Mesenchymal stem cell (in vitro differentiated cells and primary cell): ENCODE measurements at regions not wholly inside any gene's neighbourhood (a gene's known extent, or its start where the extent isn't known, plus 50 kb on each side); places are given as distances from the start of the nearest gene placed in this dataset.

Experiments used
- DNase-seq: peaks from one replicate; pipeline ENCODE4 v3.0.0-alpha.2; 2013
- H2AFZ ChIP-seq: one replicate; pipeline ENCODE4 v1.6.1; 2013; ENCODE audit warnings: low read depth, mild to moderate bottlenecking, control low read depth, inconsistent platforms, low read length, moderate library complexity
- H2AK5ac ChIP-seq: 2 replicates; pipeline ENCODE4 v1.6.1; 2013; ENCODE audit warnings: low read length, moderate library complexity, mild to moderate bottlenecking, inconsistent platforms; ENCODE audit not compliant: severe bottlenecking
- H2BK120ac ChIP-seq: one replicate; pipeline ENCODE4 v1.6.1; 2013; ENCODE audit warnings: low read depth, mild to moderate bottlenecking, inconsistent platforms, low read length, moderate library complexity
- H2BK12ac ChIP-seq, 2 experiments: one replicate each; pipeline ENCODE4 v1.6.1; 2013; ENCODE audit warnings: inconsistent platforms in 2 of 2, low read length in 2 of 2, mild to moderate bottlenecking in 2 of 2, moderate library complexity in 2 of 2, control low read depth in 1 of 2
- H2BK15ac ChIP-seq: one replicate; pipeline ENCODE4 v1.6.1; 2013; ENCODE audit warnings: mild to moderate bottlenecking, low read depth, inconsistent platforms; ENCODE audit not compliant: poor library complexity, severe bottlenecking
- H2BK5ac ChIP-seq: 2 replicates; pipeline ENCODE4 v1.6.1; 2013; ENCODE audit warnings: low read depth, mild to moderate bottlenecking, low read length, control low read depth, inconsistent platforms; ENCODE audit not compliant: poor library complexity, severe bottlenecking
- H3K14ac ChIP-seq, 2 experiments: one replicate each; pipeline ENCODE4 v1.6.1; 2013; ENCODE audit warnings: inconsistent platforms in 2 of 2, low read length in 2 of 2, control low read depth in 1 of 2, mild to moderate bottlenecking in 1 of 2, moderate library complexity in 1 of 2
- H3K18ac ChIP-seq, 2 experiments: one replicate each; pipeline ENCODE4 v1.6.1; 2013; ENCODE audit warnings: inconsistent platforms in 2 of 2, low read length in 2 of 2, control low read depth in 1 of 2, low read depth in 1 of 2, mild to moderate bottlenecking in 1 of 2
- H3K23ac ChIP-seq, 2 experiments: one replicate each; pipeline ENCODE4 v1.6.1; 2013; ENCODE audit warnings: inconsistent platforms in 2 of 2, low read length in 2 of 2, mild to moderate bottlenecking in 2 of 2, moderate library complexity in 2 of 2, control low read depth in 1 of 2
- H3K27ac ChIP-seq: 2 replicates; pipeline ENCODE4 v1.5.1; 2013; ENCODE audit warnings: mild to moderate bottlenecking, moderate library complexity, low read length, control low read depth, inconsistent platforms; ENCODE audit not compliant: poor library complexity, severe bottlenecking
- H3K27me3 ChIP-seq, 2 experiments: 2 replicates each; pipeline versions ENCODE4 v1.6.1 to v1.7.0; 2013; ENCODE audit warnings: low read length in 2 of 2, mild to moderate bottlenecking in 2 of 2, moderate library complexity in 2 of 2, control low read depth in 1 of 2, inconsistent platforms in 1 of 2; ENCODE audit not compliant: control insufficient read depth in 1 of 2, insufficient read depth in 1 of 2
- H3K36me3 ChIP-seq, 2 experiments: 2 replicates each; pipeline versions ENCODE4 v1.6.1 to v1.7.0; 2013; ENCODE audit warnings: low read length in 2 of 2, control low read depth in 1 of 2, inconsistent platforms in 1 of 2, low read depth in 1 of 2, mild to moderate bottlenecking in 1 of 2; ENCODE audit not compliant: insufficient read depth in 2 of 2, control insufficient read depth in 1 of 2
- H3K4ac ChIP-seq, 2 experiments: one replicate each; pipeline ENCODE4 v1.6.1; 2013; ENCODE audit warnings: inconsistent platforms in 2 of 2, low read length in 2 of 2, mild to moderate bottlenecking in 2 of 2, moderate library complexity in 2 of 2, control low read depth in 1 of 2, low read depth in 1 of 2
- H3K4me1 ChIP-seq: 2 replicates; pipeline ENCODE4 v1.6.1; 2013; ENCODE audit warnings: low read depth, low read length, control low read depth; ENCODE audit not compliant: control insufficient read depth, insufficient read depth
- H3K4me2 ChIP-seq: 2 replicates; pipeline ENCODE4 v1.6.1; 2013; ENCODE audit warnings: low read length, mild to moderate bottlenecking, inconsistent platforms; ENCODE audit not compliant: poor library complexity, severe bottlenecking
- H3K4me3 ChIP-seq, 2 experiments: 2 replicates each; pipeline versions ENCODE4 v1.5.1 to v1.7.0; 2013; ENCODE audit warnings: low read length in 2 of 2, mild to moderate bottlenecking in 2 of 2, control low read depth in 1 of 2, low read depth in 1 of 2; ENCODE audit not compliant: insufficient read depth in 1 of 2
- H3K79me1 ChIP-seq: replicated peaks from 2 replicates; pipeline ENCODE4 v1.6.1; 2013; ENCODE audit warnings: mild to moderate bottlenecking, control low read depth, low read length, inconsistent platforms; ENCODE audit not compliant: poor library complexity, severe bottlenecking
- H3K9ac ChIP-seq: 2 replicates; pipeline ENCODE4 v1.7.0; 2013; ENCODE audit warnings: mild to moderate bottlenecking, low read length, moderate library complexity
- H3K9me3 ChIP-seq: 2 replicates; pipeline ENCODE4 v1.7.0; 2013; ENCODE audit warnings: mild to moderate bottlenecking, low read length; ENCODE audit not compliant: control insufficient read depth
- H4K8ac ChIP-seq: one replicate; pipeline ENCODE4 v1.6.1; 2013; ENCODE audit warnings: inconsistent platforms, mild to moderate bottlenecking, low read length, moderate library complexity
- H4K91ac ChIP-seq: one replicate; pipeline ENCODE4 v1.6.1; 2013; ENCODE audit warnings: mild to moderate bottlenecking, low read length, inconsistent platforms
- WGBS: methylation state at CpG from one replicate; pipeline ENCODE4 v1.1.7; 2013; ENCODE audit warnings: mixed read lengths; 5-methylcytosine and 5-hydroxymethylcytosine counted together

DNA sequence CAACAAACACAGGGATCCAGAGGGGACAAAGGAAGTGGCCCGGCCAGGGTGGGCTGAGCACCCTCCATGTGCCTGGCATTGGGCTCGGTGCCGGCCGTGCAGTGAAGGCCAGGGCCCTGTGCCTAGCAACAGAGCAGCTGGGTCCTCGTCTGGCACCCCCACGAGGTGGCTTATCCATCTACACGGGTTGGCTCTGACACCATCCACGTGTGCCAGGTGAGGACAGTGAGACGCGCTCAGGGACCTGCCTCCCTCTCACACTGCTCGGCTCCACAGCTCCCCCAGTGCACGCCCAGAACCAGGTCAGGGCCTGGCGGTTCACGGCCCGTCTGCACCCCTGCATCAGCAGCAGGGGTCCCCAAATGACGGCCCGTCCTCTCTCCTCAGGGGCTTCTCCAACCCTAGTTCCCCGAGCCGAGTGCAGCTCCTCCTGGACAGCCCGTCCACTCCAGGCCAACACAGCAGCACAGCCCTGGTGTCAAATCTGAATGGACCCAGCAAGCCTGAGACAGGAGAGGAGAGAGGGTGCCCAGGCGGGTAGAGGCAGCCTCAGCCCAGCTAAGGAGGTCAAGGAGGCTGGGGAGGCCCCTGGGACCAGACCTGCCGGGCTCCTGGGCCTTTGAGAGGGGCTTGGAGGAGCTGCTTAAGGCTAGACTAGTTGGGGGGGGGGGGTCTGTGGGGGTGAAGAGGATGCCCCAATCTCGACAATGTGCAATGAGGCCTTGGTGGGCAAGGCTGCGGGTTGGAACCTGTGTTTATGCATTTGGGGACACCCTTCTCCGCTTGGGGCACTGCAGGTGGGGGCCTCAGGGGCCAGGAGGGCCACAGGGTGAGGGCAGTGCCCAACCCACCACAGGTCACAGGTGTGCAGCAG, 113.6 kb downstream of the FAM53A start:
- Histone ChIP-seq H2BK15ac (no peak overlapping the region), H3K9me3 (no peaks in the 10 kb centered on the region), H3K27me3 (peaks cover 19 to 45% of the 10 kb centered on the region in 2 experiments), H4K8ac (no peak overlapping the region), H2BK120ac (no peak overlapping the region), H3K36me3 (no peaks in the 10 kb centered on the region), H2BK12ac (no peak overlapping the region), H3K4me3 (no peak overlapping the region), H2BK5ac (no peak overlapping the region), H3K23ac (no peak overlapping the region), H3K4me1 (peaks cover 4% of the 10 kb centered on the region), H3K4ac (no peak overlapping the region), H2AFZ (no peak overlapping the region), H3K9ac (no peak overlapping the region), H3K27ac (no peak overlapping the region), H3K18ac (no peak overlapping the region), H3K14ac (peak overlapping the region in 1 of 2 experiments; percentile 23), H2AK5ac (no peak overlapping the region), H3K79me1 (no peaks in the 10 kb centered on the region), H3K4me2 (no peak overlapping the region), H4K91ac (peak overlapping the region; percentile 28)
- no peak for DNase-seq
- 75% methylated on average over 25 of the region's 25 CpGs for WGBS

DNA sequence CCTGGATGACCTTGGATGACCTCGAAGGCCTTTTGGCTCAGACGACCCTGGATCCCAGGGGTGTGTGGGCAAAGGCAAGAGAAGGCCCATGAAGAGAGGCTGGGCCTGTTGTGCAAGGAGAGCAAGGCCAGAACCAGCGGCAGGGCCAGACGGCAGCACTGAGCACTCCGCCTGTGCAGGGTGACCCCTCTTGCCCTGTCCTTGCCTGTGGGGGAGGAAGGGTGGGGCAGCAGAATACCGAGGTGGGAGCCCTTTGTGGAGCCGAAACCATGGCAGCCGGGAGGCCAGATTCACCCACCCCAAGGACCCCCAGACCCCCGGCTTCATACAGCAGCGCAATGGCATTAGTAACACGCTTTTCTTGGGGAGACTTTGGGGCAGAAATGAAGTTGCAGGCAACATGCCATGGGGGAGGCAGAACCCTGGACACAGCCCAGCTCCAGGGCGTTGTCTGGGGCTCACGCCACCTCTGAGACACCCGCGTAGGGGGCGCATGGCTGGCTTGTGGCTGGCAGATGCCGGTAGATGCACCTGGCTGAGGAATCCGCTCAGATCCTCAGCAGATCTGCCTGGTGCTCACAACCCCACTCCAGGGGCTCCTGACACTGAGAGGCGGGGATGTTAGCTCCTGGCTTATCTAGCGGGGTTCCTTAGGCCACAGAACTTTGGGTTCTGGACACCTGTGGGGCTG, 114.5 kb downstream of the FAM53A start:
- Histone ChIP-seq H3K36me3 (no peaks in the 10 kb centered on the region), H2BK120ac (no peak overlapping the region), H2BK5ac (no peak overlapping the region), H2AK5ac (no peak overlapping the region), H3K9me3 (no peaks in the 10 kb centered on the region), H3K27me3 (peaks cover 13 to 54% of the 10 kb centered on the region in 2 experiments), H3K9ac (no peak overlapping the region), H3K18ac (no peak overlapping the region), H4K8ac (no peak overlapping the region), H3K79me1 (no peaks in the 10 kb centered on the region), H2BK12ac (no peak overlapping the region), H2BK15ac (no peak overlapping the region), H3K14ac (no peak overlapping the region), H3K23ac (no peak overlapping the region), H3K4me2 (no peak overlapping the region), H3K4me3 (no peak overlapping the region), H3K4ac (no peak overlapping the region), H4K91ac (no peak overlapping the region), H3K4me1 (peaks cover 1% of the 10 kb centered on the region), H2AFZ (no peak overlapping the region), H3K27ac (no peak overlapping the region)
- WGBS, result 74% methylated on average over 20 of the region's 20 CpGs
- DNase-seq, result no peak

DNA sequence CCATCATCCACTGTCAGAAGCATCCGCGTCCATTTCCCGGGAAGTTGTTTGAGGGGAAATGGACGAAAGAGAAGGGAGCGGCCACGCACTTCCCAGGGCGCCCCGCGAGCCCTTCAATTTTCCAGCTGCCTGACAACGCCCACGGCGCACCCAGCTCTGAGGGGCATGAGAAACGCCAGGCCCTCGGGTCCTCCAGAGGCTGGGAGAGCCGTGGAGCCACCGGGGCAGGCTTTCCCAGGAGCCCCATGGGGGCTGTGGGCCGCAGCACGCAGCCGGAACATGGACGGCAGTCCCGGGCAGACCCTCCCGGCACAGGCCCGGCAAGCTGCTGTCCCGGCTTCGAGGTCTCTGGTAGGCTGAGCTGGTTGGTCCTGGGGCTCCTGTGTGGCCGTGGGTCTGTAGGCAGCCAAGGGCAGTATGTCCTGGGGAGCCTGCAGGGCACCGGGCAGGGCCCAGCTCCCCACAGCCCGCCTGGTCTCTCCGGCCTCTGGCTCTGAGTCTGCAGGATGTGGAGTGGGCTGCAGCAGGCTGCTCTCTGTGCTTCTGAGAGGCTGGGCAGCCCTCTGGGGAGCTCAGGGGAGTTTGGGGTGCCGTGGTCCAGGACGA, 115.2 kb downstream of the FAM53A start:
- no peak overlapping the region for H3K4me2 ChIP-seq
- H2BK5ac ChIP-seq, result no peak overlapping the region
- no peaks in the 10 kb centered on the region for H3K4me1 ChIP-seq
- H3K36me3 ChIP-seq, result no peaks in the 10 kb centered on the region
- H2BK12ac ChIP-seq, result no peak overlapping the region
- no peak overlapping the region for H3K18ac ChIP-seq
- H3K27me3 ChIP-seq, result peaks cover 16 to 60% of the 10 kb centered on the region in 2 experiments
- H3K14ac ChIP-seq, result no peak overlapping the region
- H2BK120ac ChIP-seq, result no peak overlapping the region
- no peak overlapping the region for H3K27ac ChIP-seq
- no peak overlapping the region for H3K23ac ChIP-seq
- no peak overlapping the region for H3K4me3 ChIP-seq
- no peak overlapping the region for H2BK15ac ChIP-seq
- no peak overlapping the region for H4K8ac ChIP-seq
- no peak overlapping the region for H3K4ac ChIP-seq
- 82% methylated on average over 31 of the region's 31 CpGs for WGBS
- DNase-seq, result no peak
- H3K9me3 ChIP-seq, result no peaks in the 10 kb centered on the region
- H3K79me1 ChIP-seq, result no peaks in the 10 kb centered on the region
- H2AK5ac ChIP-seq, result no peak overlapping the region
- H4K91ac ChIP-seq, result no peak overlapping the region
- no peak overlapping the region for H3K9ac ChIP-seq
- no peak overlapping the region for H2AFZ ChIP-seq
